ENCODE measurements at regions not wholly inside any gene's neighbourhood (a gene's known extent, or its start where the extent isn't known, plus 50 kb on each side); places are given as distances from the start of the nearest gene placed in this dataset.

- TF ChIP-seq, protein P1, sequence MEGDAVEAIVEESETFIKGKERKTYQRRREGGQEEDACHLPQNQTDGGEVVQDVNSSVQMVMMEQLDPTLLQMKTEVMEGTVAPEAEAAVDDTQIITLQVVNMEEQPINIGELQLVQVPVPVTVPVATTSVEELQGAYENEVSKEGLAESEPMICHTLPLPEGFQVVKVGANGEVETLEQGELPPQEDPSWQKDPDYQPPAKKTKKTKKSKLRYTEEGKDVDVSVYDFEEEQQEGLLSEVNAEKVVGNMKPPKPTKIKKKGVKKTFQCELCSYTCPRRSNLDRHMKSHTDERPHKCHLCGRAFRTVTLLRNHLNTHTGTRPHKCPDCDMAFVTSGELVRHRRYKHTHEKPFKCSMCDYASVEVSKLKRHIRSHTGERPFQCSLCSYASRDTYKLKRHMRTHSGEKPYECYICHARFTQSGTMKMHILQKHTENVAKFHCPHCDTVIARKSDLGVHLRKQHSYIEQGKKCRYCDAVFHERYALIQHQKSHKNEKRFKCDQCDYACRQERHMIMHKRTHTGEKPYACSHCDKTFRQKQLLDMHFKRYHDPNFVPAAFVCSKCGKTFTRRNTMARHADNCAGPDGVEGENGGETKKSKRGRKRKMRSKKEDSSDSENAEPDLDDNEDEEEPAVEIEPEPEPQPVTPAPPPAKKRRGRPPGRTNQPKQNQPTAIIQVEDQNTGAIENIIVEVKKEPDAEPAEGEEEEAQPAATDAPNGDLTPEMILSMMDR (IDR thresholded peaks at IDR 0.05; ENCODE audit: insufficient read depth, low read length): no peak
- TF ChIP-seq POLR2AphosphoS5 (IDR thresholded peaks at IDR 0.05; ENCODE audit: low read depth) (no peak), SPI1 (IDR thresholded peaks at IDR 0.05; ENCODE audit: borderline replicate concordance, low read depth) (no peak), REST (IDR thresholded peaks at IDR 0.05; ENCODE audit: insufficient replicate concordance, low read depth) (no peak)
These were observed 54.0 kb upstream of the POU2F1 start for GRCh38 chr1:167166690-167167075.
